ENCODE measurements at regions not wholly inside any gene's neighbourhood (a gene's known extent, or its start where the extent isn't known, plus 50 kb on each side); places are given as distances from the start of the nearest gene placed in this dataset.

DNA sequence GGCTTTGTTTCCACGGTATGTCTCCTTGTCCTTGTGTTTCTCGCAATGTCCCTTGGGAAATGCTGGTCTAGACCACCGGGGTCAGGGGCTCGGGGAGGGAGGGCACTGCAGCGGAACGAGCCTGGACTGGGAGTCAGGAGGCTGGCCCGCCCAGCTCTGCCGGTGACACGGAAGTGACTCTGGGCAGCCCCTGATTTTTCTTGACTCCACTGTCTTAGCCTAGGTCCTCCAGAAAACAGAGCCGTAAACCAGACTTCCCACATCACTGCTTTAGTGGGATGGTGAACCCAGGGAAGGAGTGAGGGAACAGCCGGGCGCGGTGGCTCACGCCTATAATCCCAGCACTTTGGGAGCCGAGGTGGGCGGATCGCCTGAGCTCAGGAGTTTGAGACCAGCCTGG, 144.2 kb downstream of the ASB1 start:
- Histone ChIP-seq H3K9me3 (ENCODE audit: control insufficient read depth in 4 of 4, low read length in 3 of 4) (no peaks in the 10 kb centered on the region), H3K9ac (ENCODE audit: low read depth in 1 of 2, low read length in 2 of 2) (no peak overlapping the region), H3K4me1 (ENCODE audit: control insufficient read depth in 4 of 4, insufficient read depth in 4 of 4, low read length in 3 of 4) (no peaks in the 10 kb centered on the region), H3K27me3 (ENCODE audit: control insufficient read depth in 4 of 4, insufficient read depth in 4 of 4, low read length in 3 of 4) (peaks cover 0 to 3% (median 0%) of the 10 kb centered on the region in 4 donors), H3K4me3 (ENCODE audit: low read depth in 1 of 3, low read length in 3 of 3) (no peak overlapping the region), H3K27ac (ENCODE audit: low read depth in 1 of 2, low read length in 2 of 2) (no peak overlapping the region), H3K36me3 (ENCODE audit: control insufficient read depth in 4 of 4, insufficient read depth in 3 of 4, low read depth in 1 of 4, low read length in 3 of 4) (no peaks in the 10 kb centered on the region)
- DNase-seq (ENCODE audit: low spot score) = no peak
- TF ChIP-seq NR2F2 (IDR thresholded peaks at IDR 0.05) (no peak), FOXA2 (IDR thresholded peaks at IDR 0.05) (no peak), HNF4G (IDR thresholded peaks at IDR 0.05) (no peak), JUND (IDR thresholded peaks at IDR 0.05) (no peak), EGR1 (IDR thresholded peaks at IDR 0.05; ENCODE audit: low read depth in 2 of 2) (no peak), RXRA (IDR thresholded peaks at IDR 0.05) (no peak), FOXA1 (IDR thresholded peaks at IDR 0.05) (no peak), GABPA (IDR thresholded peaks at IDR 0.05 in 1 of 2, conservative IDR thresholded peaks at IDR 0.05 in 1 of 2) (no peak), TAF1 (conservative IDR thresholded peaks at IDR 0.05) (no peak), RAD21 (IDR thresholded peaks at IDR 0.05) (no peak), HNF4A (conservative IDR thresholded peaks at IDR 0.05) (no peak), SP1 (IDR thresholded peaks at IDR 0.05) (no peak)
- TF ChIP-seq, protein P1, sequence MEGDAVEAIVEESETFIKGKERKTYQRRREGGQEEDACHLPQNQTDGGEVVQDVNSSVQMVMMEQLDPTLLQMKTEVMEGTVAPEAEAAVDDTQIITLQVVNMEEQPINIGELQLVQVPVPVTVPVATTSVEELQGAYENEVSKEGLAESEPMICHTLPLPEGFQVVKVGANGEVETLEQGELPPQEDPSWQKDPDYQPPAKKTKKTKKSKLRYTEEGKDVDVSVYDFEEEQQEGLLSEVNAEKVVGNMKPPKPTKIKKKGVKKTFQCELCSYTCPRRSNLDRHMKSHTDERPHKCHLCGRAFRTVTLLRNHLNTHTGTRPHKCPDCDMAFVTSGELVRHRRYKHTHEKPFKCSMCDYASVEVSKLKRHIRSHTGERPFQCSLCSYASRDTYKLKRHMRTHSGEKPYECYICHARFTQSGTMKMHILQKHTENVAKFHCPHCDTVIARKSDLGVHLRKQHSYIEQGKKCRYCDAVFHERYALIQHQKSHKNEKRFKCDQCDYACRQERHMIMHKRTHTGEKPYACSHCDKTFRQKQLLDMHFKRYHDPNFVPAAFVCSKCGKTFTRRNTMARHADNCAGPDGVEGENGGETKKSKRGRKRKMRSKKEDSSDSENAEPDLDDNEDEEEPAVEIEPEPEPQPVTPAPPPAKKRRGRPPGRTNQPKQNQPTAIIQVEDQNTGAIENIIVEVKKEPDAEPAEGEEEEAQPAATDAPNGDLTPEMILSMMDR (IDR thresholded peaks at IDR 0.05; ENCODE audit: low read depth, low read length, missing input control) = no peak
- TF ChIP-seq, protein P2, sequence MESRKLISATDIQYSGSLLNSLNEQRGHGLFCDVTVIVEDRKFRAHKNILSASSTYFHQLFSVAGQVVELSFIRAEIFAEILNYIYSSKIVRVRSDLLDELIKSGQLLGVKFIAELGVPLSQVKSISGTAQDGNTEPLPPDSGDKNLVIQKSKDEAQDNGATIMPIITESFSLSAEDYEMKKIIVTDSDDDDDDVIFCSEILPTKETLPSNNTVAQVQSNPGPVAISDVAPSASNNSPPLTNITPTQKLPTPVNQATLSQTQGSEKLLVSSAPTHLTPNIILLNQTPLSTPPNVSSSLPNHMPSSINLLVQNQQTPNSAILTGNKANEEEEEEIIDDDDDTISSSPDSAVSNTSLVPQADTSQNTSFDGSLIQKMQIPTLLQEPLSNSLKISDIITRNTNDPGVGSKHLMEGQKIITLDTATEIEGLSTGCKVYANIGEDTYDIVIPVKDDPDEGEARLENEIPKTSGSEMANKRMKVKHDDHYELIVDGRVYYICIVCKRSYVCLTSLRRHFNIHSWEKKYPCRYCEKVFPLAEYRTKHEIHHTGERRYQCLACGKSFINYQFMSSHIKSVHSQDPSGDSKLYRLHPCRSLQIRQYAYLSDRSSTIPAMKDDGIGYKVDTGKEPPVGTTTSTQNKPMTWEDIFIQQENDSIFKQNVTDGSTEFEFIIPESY (IDR thresholded peaks at IDR 0.05) = no peak
- TF ChIP-seq, protein P3, sequence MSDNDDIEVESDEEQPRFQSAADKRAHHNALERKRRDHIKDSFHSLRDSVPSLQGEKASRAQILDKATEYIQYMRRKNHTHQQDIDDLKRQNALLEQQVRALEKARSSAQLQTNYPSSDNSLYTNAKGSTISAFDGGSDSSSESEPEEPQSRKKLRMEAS (IDR thresholded peaks at IDR 0.05) = no peak
- TF ChIP-seq, protein P4, sequence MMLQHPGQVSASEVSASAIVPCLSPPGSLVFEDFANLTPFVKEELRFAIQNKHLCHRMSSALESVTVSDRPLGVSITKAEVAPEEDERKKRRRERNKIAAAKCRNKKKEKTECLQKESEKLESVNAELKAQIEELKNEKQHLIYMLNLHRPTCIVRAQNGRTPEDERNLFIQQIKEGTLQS (IDR thresholded peaks at IDR 0.05) = no peak
- 89% methylated on average over 17 of the region's 17 CpGs for WGBS

DNA sequence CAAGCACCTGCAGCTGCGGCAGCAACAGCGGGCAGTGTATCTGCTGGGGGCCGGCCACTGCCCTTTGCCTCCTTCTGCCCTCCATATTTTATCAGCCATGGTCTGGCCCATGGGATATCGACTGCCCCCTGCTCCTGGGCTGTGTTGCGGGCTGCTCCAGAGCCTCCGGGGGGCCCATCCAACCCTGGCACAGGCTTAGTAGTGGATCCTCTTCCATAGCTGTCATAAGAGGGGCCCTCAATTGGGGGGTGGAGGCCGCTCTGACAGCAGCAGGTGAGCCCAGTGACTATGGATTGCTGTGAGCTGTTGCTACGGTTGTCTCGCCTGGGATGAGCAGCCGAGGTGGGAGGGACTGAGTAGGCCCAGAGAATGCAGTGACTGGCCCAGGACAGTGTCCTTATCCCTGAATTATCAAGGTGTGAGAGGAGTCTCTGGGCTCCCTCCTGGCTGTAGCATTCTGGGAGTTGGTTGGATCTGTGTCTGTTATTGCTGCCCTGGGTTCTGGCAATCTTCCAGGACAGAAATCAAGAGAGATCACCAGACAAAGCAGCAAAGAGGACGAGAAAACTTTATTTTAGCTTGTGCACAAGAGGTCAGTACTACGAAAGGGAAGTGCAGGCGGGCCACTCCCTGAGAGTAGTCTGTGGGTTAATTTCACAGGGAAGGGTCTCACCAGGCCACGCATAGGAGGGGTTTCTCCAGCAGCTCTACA, 145.1 kb downstream of the ASB1 start:
- H3K4me3 ChIP-seq (ENCODE audit: low read depth in 1 of 3, low read length in 3 of 3) = no peak overlapping the region
- WGBS = 92% methylated on average over 14 of the region's 14 CpGs
- no peak for DNase-seq (ENCODE audit: low spot score)
- no peaks in the 10 kb centered on the region for H3K36me3 ChIP-seq (ENCODE audit: control insufficient read depth in 4 of 4, insufficient read depth in 3 of 4, low read depth in 1 of 4, low read length in 3 of 4)
- TF ChIP-seq, protein P1 (IDR thresholded peaks at IDR 0.05; ENCODE audit: low read depth, low read length, missing input control) = no peak
- TF ChIP-seq, protein P3 (IDR thresholded peaks at IDR 0.05) = no peak
- no peak for TF ChIP-seq SP1 (IDR thresholded peaks at IDR 0.05)
- no peak for TF ChIP-seq RAD21 (IDR thresholded peaks at IDR 0.05)
- TF ChIP-seq, protein P5, sequence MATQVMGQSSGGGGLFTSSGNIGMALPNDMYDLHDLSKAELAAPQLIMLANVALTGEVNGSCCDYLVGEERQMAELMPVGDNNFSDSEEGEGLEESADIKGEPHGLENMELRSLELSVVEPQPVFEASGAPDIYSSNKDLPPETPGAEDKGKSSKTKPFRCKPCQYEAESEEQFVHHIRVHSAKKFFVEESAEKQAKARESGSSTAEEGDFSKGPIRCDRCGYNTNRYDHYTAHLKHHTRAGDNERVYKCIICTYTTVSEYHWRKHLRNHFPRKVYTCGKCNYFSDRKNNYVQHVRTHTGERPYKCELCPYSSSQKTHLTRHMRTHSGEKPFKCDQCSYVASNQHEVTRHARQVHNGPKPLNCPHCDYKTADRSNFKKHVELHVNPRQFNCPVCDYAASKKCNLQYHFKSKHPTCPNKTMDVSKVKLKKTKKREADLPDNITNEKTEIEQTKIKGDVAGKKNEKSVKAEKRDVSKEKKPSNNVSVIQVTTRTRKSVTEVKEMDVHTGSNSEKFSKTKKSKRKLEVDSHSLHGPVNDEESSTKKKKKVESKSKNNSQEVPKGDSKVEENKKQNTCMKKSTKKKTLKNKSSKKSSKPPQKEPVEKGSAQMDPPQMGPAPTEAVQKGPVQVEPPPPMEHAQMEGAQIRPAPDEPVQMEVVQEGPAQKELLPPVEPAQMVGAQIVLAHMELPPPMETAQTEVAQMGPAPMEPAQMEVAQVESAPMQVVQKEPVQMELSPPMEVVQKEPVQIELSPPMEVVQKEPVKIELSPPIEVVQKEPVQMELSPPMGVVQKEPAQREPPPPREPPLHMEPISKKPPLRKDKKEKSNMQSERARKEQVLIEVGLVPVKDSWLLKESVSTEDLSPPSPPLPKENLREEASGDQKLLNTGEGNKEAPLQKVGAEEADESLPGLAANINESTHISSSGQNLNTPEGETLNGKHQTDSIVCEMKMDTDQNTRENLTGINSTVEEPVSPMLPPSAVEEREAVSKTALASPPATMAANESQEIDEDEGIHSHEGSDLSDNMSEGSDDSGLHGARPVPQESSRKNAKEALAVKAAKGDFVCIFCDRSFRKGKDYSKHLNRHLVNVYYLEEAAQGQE (IDR thresholded peaks at IDR 0.05) = no peak
- TF ChIP-seq GABPA (IDR thresholded peaks at IDR 0.05 in 1 of 2, conservative IDR thresholded peaks at IDR 0.05 in 1 of 2) = no peak
- no peak for TF ChIP-seq YY1 (IDR thresholded peaks at IDR 0.05)
- TF ChIP-seq HNF4A (conservative IDR thresholded peaks at IDR 0.05) = no peak
- TF ChIP-seq TAF1 (conservative IDR thresholded peaks at IDR 0.05) = no peak
- H3K9ac ChIP-seq (ENCODE audit: low read depth in 1 of 2, low read length in 2 of 2) = no peak overlapping the region
- H3K9me3 ChIP-seq (ENCODE audit: control insufficient read depth in 4 of 4, low read length in 3 of 4) = no peaks in the 10 kb centered on the region
- H3K4me1 ChIP-seq (ENCODE audit: control insufficient read depth in 4 of 4, insufficient read depth in 4 of 4, low read length in 3 of 4) = no peaks in the 10 kb centered on the region
- peaks cover 0 to 3% (median 0%) of the 10 kb centered on the region in 4 donors for H3K27me3 ChIP-seq (ENCODE audit: control insufficient read depth in 4 of 4, insufficient read depth in 4 of 4, low read length in 3 of 4)
- no peak overlapping the region for H3K27ac ChIP-seq (ENCODE audit: low read depth in 1 of 2, low read length in 2 of 2)
